ENCODE measurements at regions not wholly inside any gene's neighbourhood (a gene's known extent, or its start where the extent isn't known, plus 50 kb on each side); places are given as distances from the start of the nearest gene placed in this dataset.
"Not testable (repeated sequence)": the region's sequence is repeated elsewhere in the genome, so short reads cannot be mapped to it uniquely, and the experiment has no call there.

DNA sequence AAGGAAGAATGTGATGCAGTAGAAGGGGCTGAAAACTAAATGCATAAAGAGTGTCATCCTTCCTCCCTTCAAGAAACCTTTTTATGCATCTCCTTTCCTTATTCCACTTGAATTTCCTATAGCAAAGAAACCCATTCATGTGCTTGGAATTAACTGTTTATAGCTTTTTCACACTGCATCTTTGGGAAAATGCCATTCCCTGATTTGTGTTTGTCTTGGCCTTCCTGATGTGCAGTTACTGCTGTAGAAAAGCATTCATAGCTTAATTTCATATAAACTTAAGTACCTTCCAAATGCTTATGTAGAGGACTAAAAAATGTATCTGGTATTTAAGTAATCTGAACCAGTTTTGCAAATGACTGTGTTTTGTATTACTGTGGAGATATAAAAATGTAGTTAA, 61.8 kb downstream of the SDR9C7 start:
- TF ChIP-seq, protein P1, sequence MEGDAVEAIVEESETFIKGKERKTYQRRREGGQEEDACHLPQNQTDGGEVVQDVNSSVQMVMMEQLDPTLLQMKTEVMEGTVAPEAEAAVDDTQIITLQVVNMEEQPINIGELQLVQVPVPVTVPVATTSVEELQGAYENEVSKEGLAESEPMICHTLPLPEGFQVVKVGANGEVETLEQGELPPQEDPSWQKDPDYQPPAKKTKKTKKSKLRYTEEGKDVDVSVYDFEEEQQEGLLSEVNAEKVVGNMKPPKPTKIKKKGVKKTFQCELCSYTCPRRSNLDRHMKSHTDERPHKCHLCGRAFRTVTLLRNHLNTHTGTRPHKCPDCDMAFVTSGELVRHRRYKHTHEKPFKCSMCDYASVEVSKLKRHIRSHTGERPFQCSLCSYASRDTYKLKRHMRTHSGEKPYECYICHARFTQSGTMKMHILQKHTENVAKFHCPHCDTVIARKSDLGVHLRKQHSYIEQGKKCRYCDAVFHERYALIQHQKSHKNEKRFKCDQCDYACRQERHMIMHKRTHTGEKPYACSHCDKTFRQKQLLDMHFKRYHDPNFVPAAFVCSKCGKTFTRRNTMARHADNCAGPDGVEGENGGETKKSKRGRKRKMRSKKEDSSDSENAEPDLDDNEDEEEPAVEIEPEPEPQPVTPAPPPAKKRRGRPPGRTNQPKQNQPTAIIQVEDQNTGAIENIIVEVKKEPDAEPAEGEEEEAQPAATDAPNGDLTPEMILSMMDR (IDR thresholded peaks at IDR 0.05), result no peak
- no peak overlapping the region for H3K4me3 ChIP-seq
- intact Hi-C loops (cut with DNase I, micrococcal nuclease), result no loop called here

DNA sequence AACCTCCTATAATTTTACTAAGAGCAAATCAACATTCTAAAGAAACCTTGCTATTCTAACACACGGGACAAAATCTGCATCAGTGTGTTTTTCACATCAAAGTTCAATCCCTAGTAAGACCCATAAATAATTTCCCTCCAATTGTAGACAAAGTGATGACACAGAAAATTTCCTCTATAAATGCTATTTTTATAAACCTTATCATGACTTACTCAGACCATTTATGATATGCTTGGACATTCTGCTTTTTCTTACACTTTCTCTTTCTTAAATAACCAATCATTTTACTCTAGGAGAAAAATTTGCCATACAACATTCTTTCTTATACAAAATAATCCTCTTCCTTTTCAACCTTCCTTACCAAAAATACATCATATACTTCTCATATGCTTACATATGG, 67.0 kb downstream of the SDR9C7 start:
- H3K36me3 ChIP-seq (ENCODE audit: low read depth), result no peaks in the 10 kb centered on the region
- TF ChIP-seq, protein P1 (IDR thresholded peaks at IDR 0.05), result no peak
- H3K4me1 ChIP-seq (ENCODE audit: low read depth), result no peaks in the 10 kb centered on the region
- no peak for DNase-seq
- H3K4me3 ChIP-seq, result no peak overlapping the region
- ATAC-seq, result no peak
- peaks cover 55% of the 10 kb centered on the region for H3K9me3 ChIP-seq
- intact Hi-C loops (cut with DNase I, micrococcal nuclease), result no loop called here

More for the DNA sequence above, 61.8 kb downstream of the SDR9C7 start:
- no peak for ATAC-seq
- no peak for DNase-seq
- Histone ChIP-seq H3K9me3 (peaks cover 7% of the 10 kb centered on the region), H3K4me1 (ENCODE audit: low read depth) (peaks cover 4% of the 10 kb centered on the region), H3K36me3 (ENCODE audit: low read depth) (no peaks in the 10 kb centered on the region)

DNA sequence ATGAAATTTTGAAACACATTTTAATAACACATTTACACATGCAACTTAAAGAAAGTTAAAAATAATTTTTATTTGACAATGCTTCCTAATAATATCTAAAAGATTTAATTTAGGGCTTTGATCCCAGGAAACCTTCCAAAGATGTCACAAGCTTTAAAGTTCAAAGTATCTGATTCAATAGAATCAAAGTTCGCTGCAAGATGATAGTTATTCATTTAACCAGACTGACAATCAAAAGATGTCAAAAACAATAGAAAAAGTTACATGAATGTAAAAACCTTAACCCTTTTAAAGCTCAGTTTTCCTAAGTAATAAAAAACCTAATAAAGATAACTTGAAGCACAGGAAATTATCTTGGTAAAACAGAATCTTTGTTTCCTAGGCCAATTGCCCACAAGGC, 67.7 kb downstream of the SDR9C7 start:
- TF ChIP-seq, protein P1 (IDR thresholded peaks at IDR 0.05), result no peak
- no peak overlapping the region for H3K4me3 ChIP-seq
- no peak for DNase-seq
- H3K9me3 ChIP-seq, result peaks cover 56% of the 10 kb centered on the region
- ATAC-seq, result no peak
- H3K36me3 ChIP-seq (ENCODE audit: low read depth), result no peaks in the 10 kb centered on the region
- no peaks in the 10 kb centered on the region for H3K4me1 ChIP-seq (ENCODE audit: low read depth)
- intact Hi-C loops (cut with DNase I, micrococcal nuclease), result no loop called here

DNA sequence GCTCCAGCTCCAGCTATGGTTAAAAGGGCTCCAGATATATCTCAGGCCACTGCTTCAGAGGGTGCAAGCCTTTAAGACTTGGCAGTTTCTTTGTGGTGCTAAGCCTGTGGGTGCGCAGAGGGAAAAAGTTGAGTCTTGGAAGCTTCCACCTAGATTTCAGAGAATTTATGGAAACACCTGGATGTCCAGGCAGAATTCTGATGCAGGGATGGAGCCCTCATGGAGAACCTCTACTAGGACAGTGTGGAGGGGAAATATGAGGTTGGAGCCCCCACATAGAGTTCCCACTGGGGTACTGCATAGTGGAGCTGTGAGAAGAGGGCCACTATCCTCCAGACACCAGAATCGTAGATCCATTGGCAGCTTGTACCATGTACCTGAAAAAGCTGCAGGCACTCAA, 69.9 kb downstream of the SDR9C7 start:
- ATAC-seq (no peak), DNase-seq (no peak)
- no peaks in the 10 kb centered on the region for H3K4me1 ChIP-seq (ENCODE audit: low read depth)
- no peaks in the 10 kb centered on the region for H3K36me3 ChIP-seq (ENCODE audit: low read depth)
- no peak overlapping the region for H3K4me3 ChIP-seq
- TF ChIP-seq, protein P1 (IDR thresholded peaks at IDR 0.05), result no peak
- intact Hi-C loops (cut with DNase I, micrococcal nuclease), result no loop called here
- H3K9me3 ChIP-seq, result peaks cover 56% of the 10 kb centered on the region

DNA sequence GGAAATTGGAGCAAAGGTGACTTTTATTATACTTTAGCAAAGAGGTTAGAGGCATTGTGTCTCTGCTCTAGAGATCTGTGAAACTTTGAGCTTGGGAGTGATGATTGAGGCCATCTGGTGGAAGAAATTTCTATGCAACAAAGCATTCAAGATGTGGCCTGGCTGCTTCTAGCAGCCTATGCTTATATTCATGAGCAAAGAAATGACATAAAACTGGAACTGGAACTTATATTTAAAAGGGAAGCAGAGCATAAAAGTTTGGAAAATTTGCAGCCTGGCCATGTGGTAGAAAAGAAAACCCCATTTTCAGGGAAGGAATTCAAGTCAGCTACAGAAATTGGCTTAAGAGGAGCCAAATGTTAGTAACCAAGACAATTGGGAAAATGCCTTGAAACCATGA, 70.4 kb downstream of the SDR9C7 start:
- no peak overlapping the region for H3K4me3 ChIP-seq
- no peak for ATAC-seq
- peaks cover 56% of the 10 kb centered on the region for H3K9me3 ChIP-seq
- DNase-seq, result no peak
- no peaks in the 10 kb centered on the region for H3K36me3 ChIP-seq (ENCODE audit: low read depth)
- TF ChIP-seq, protein P1 (IDR thresholded peaks at IDR 0.05), result no peak
- no peaks in the 10 kb centered on the region for H3K4me1 ChIP-seq (ENCODE audit: low read depth)
- intact Hi-C loops (cut with DNase I, micrococcal nuclease), result no loop called here

DNA sequence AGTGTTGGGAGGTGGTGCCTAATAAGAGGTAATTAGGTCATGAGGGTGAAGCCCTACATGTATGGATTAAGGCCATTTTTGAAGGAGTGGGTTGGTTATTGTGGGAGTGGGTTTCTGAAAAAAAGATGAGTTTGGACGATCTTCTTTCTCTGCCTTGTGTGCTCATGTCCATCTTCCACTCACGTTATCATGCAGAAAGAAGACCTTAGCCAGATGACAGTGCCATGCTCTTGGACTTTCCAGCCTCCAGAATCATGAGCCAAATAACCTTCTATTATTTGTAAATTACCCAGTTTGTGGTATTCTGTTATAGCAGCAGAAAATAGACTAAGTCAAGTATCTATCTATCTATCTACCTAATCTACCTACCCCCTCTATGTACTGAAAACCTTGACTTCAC, 71.9 kb downstream of the SDR9C7 start:
- DNase-seq (no peak), ATAC-seq (no peak)
- Histone ChIP-seq H3K4me1 (ENCODE audit: low read depth) (no peaks in the 10 kb centered on the region), H3K9me3 (peaks cover 48% of the 10 kb centered on the region), H3K4me3 (no peak overlapping the region), H3K36me3 (ENCODE audit: low read depth) (no peaks in the 10 kb centered on the region)
- TF ChIP-seq, protein P1 (IDR thresholded peaks at IDR 0.05), result no peak
- intact Hi-C loops (cut with DNase I, micrococcal nuclease), result no loop called here

DNA sequence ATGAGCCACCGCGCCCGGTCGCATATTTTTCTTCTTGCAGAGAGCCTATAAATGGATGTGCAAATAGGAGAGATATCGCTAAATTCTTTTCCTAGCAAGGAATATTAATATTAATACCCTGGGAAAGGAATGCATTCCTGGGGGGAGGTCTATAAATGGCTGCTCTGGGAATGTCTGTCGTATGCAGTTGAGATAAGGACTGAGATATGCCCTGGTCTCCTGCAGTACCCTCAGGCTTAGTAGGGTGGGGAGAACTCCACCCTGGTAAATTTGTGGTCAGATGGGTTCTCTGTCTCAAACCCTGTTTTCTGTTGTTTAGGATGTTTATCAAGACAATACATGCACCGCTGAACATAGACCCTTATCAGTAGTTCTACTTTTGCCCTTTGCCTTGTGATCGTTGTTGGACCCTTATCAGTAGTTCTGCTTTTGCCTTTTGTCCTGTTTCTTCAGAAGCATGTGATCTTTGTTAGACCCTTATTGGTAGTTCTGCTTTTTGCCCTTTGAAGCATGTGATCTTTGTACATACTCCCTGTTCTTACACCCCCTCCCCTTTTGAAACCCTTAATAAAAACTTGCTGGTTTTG, 80.7 kb downstream of the SDR9C7 start:
- intact Hi-C loops (cut with DNase I, micrococcal nuclease); H3K36me3 ChIP-seq (ENCODE audit: low read depth): not testable (repeated sequence)

More for the DNA sequence above, 80.7 kb downstream of the SDR9C7 start:
- ATAC-seq; DNase-seq; H3K4me1 ChIP-seq (ENCODE audit: low read depth); H3K4me3 ChIP-seq: not testable (repeated sequence)
- H3K9me3 ChIP-seq, result peaks cover 11% of the 10 kb centered on the region

All from mucosa of descending colon (tissue), 3 donors.